ENCODE measurements at regions not wholly inside any gene's neighbourhood (a gene's known extent, or its start where the extent isn't known, plus 50 kb on each side); places are given as distances from the start of the nearest gene placed in this dataset.
A peak's percentile ranks its signal among the peaks of the same experiment; 100 is the strongest.
"Not testable (repeated sequence)": the region's sequence is repeated elsewhere in the genome, so short reads cannot be mapped to it uniquely, and the experiment has no call there.

- no peak for DNase-seq
Observed at GRCh38 chr22:36088292-36088691, 59.7 kb upstream of the RBFOX2 start.

GRCh38 chr22:36087784-36088183 lies 59.2 kb upstream of the RBFOX2 start:
- no peak for DNase-seq

- no peak for DNase-seq
Observed at GRCh38 chr22:36086629-36087254, 58.1 kb upstream of the RBFOX2 start.

GRCh38 chr22:36086170-36086490 lies 57.5 kb upstream of the RBFOX2 start:
- DNase-seq: peak; percentile 26

GRCh38 chr22:36085476-36086169 lies 57.0 kb upstream of the RBFOX2 start:
- DNase-seq: no peak

GRCh38 chr22:36084717-36085116 lies 56.1 kb upstream of the RBFOX2 start:
- no peak for DNase-seq

- DNase-seq: no peak
Observed at GRCh38 chr22:36083056-36083455, 54.4 kb upstream of the RBFOX2 start.

- peak; percentile 94 for DNase-seq
Observed at GRCh38 chr22:36081023-36081431, 52.4 kb upstream of the RBFOX2 start.

- DNase-seq: not testable (repeated sequence)
Observed at GRCh38 chr22:36080281-36080680, 51.7 kb upstream of the RBFOX2 start.

GRCh38 chr22:36079041-36079440 lies 50.4 kb upstream of the RBFOX2 start:
- no peak for DNase-seq
